Lower leg skin (tissue), 4 donors: ENCODE measurements at regions not wholly inside any gene's neighbourhood (a gene's known extent, or its start where the extent isn't known, plus 50 kb on each side); places are given as distances from the start of the nearest gene placed in this dataset.

Experiments used
- DNase-seq, 2 donors: peaks; one replicate each; pipeline ENCODE4 v3.0.0-alpha.2; 2019; ENCODE audit warnings: low spot score in 2 of 2
- H3K4me3 ChIP-seq: fragments of 200-600 bp; sonication (generic); 2 replicates; pipeline ENCODE4 v1.5.1; 2017; ENCODE audit warnings: mild to moderate bottlenecking, low read depth; ENCODE audit not compliant: poor library complexity, severe bottlenecking
- POLR2A ChIP-seq, 2 donors: fragments of 450-650 bp; IDR thresholded peaks; one replicate each; pipeline ENCODE4 v1.6.1; 2016 to 2017; ENCODE audit warnings: antibody characterized with exemption in 2 of 2, mild to moderate bottlenecking in 1 of 2, moderate library complexity in 1 of 2
- WGBS, 2 donors: methylation state at CpG; one replicate each; pipeline ENCODE4 v1.1.5; 2018; 5-methylcytosine and 5-hydroxymethylcytosine counted together
- intact Hi-C: fragments of 100-400 bp; cut with DNase I; formaldehyde crosslinking; loops from one replicate; pipeline ENCODE4 v1.15.0; 2023; ENCODE audit warnings: low total_unique reads
- TF ChIP-seq, protein P1 (sequence below), 3 donors: fragments of 450-650 bp; IDR thresholded peaks; one replicate each; pipeline ENCODE4 v1.5.1; 2016; ENCODE audit warnings: antibody characterized with exemption in 3 of 3, mild to moderate bottlenecking in 3 of 3, moderate library complexity in 2 of 3

DNA sequence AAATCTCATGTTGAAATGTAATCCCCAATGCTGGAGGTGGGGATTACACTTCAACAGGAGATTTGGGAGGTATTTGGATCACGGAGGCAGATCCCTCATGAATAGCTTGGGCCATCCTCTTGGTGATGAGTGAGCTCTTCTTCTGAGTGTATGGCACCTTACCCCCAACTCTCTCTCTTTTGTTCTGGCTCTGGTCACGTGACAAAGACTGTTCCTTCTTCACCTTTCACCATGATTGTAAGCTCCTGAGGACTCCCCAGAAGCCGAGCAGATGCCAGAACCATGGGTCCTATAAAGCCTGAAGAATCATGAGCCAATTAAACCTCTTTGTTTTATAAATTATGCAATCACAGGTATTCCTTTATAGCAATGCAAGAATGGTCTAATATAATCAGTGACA is 684.2 kb downstream of the LIG4 start:
- no peak for DNase-seq
- intact Hi-C loops, result no loop called here
- TF ChIP-seq, protein P1, sequence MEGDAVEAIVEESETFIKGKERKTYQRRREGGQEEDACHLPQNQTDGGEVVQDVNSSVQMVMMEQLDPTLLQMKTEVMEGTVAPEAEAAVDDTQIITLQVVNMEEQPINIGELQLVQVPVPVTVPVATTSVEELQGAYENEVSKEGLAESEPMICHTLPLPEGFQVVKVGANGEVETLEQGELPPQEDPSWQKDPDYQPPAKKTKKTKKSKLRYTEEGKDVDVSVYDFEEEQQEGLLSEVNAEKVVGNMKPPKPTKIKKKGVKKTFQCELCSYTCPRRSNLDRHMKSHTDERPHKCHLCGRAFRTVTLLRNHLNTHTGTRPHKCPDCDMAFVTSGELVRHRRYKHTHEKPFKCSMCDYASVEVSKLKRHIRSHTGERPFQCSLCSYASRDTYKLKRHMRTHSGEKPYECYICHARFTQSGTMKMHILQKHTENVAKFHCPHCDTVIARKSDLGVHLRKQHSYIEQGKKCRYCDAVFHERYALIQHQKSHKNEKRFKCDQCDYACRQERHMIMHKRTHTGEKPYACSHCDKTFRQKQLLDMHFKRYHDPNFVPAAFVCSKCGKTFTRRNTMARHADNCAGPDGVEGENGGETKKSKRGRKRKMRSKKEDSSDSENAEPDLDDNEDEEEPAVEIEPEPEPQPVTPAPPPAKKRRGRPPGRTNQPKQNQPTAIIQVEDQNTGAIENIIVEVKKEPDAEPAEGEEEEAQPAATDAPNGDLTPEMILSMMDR (IDR thresholded peaks at IDR 0.05), result no peak
- no peak for TF ChIP-seq POLR2A (IDR thresholded peaks at IDR 0.05)
- H3K4me3 ChIP-seq, result no peak overlapping the region
- WGBS, 2 donors, result 60 to 61% methylated on average over 3 of the region's 3 CpGs

DNA sequence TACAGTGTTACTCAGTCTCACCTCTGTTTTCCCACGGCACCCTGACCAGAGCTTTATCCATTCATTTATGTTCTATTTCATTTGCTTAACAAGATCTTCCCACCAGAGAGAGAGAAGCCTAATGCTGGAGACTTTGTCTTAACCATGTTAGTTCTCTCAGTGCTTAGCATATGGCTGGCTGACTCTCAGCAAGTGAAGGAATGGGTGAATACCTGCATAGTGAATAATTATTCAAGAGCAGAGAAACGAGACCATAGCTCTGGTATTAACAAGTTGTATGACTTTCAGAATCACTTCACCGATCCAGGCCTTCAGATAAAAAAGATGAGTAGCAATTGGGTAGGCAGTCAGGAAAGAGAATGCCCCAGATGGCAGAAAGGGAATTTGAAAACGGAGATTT is 686.3 kb downstream of the LIG4 start:
- H3K4me3 ChIP-seq, result no peak overlapping the region
- 62 to 71% methylated on average over 4 of the region's 4 CpGs for WGBS, 2 donors
- intact Hi-C loops, result no loop called here
- DNase-seq, result no peak
- TF ChIP-seq POLR2A (IDR thresholded peaks at IDR 0.05), result no peak
- TF ChIP-seq, protein P1 (IDR thresholded peaks at IDR 0.05), result no peak

DNA sequence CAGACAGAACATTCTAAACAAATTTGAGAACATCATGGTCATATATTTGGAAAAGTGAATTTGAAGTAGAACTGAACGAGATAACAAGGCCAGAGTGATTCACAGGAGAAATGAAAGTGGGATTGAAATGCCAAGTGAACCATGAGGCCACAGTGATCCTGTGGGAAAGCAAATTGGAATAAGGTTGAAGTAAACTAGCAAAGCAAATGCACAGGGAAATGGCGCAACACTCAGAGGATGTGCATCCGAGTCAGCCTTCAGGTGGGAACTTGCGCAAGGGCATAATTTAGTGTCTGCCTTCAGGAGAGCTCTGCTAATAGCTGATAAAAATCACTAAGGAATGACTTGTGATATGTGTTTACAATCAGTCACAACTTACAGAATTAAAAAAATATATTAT is 696.6 kb downstream of the LIG4 start:
- H3K4me3 ChIP-seq, result no peak overlapping the region
- no peak for DNase-seq
- intact Hi-C loops, result no loop called here
- TF ChIP-seq, protein P1 (IDR thresholded peaks at IDR 0.05), result no peak
- TF ChIP-seq POLR2A (IDR thresholded peaks at IDR 0.05), result no peak
- 86 to 88% methylated on average over 4 of the region's 4 CpGs for WGBS, 2 donors

DNA sequence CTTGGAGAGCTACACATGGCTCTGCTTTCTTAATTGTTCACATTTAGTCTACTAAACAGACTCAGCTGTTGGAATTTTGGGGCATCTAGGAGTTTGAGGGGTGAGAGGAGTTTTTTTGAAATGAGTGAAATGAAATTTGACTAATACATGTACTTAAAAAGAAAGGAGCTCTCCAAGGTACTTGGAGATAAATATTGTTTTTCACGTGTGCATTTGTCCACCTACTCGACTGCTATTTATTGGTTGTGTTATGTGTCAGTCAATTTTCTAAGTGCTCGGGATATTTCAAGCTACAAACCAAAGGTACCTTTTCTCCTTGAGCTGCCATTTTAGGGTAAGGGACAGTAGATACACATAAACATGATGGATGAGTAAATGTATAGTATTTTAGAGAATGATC is 697.0 kb downstream of the LIG4 start:
- DNase-seq, result no peak
- no peak for TF ChIP-seq POLR2A (IDR thresholded peaks at IDR 0.05)
- TF ChIP-seq, protein P1 (IDR thresholded peaks at IDR 0.05), result no peak
- intact Hi-C loops, result no loop called here
- H3K4me3 ChIP-seq, result no peak overlapping the region
- WGBS, 2 donors, result 51 to 61% methylated on average over 3 of the region's 3 CpGs

DNA sequence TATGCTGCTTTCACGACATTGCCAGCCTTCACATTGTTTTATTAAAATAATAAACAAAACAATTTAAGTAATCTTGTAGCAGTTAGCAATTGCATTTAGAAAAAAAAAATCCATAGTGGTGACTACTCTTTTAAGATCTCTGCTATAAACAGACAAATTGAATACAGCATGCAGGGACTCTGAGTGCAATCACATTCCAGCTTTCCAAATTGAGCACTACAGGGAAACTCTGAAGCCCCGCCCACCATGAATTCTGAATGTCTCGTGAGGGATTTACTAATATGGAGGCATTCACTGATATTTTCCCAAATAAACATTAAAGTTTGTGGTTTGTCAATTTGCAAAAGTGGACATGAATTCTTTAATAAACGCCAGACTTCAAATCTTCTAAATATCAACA is 698.8 kb downstream of the LIG4 start:
- H3K4me3 ChIP-seq, result no peak overlapping the region
- no peak for DNase-seq
- TF ChIP-seq, protein P1 (IDR thresholded peaks at IDR 0.05), result no peak
- no peak for TF ChIP-seq POLR2A (IDR thresholded peaks at IDR 0.05)
- 81 to 82% methylated on average over 4 of the region's 4 CpGs for WGBS, 2 donors
- intact Hi-C loops, result no loop called here

DNA sequence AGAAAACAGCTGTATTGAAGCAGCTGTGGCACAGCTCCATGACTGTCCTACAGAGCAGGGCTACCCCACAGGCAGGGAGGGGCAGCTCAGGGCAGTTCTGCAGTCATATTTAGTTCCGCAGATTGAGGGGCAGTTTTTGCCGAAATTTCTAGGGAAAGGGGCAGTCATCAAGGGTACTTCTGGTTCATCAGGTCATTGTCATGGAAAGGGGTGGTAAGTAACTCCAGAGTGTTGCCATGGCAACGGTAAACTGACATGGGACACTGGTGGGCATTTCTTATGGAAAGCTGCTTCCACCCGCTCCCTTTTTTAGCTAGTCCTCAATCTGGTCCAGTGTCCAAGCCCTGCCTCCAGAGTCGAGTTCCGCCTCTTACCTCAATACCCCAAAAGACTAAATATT is 702.8 kb downstream of the LIG4 start:
- 93 to 94% methylated on average over 6 of the region's 6 CpGs for WGBS, 2 donors
- DNase-seq, result no peak
- TF ChIP-seq, protein P1 (IDR thresholded peaks at IDR 0.05), result no peak
- intact Hi-C loops, result no loop called here
- no peak overlapping the region for H3K4me3 ChIP-seq
